A673 (cell line): ENCODE measurements at regions not wholly inside any gene's neighbourhood (a gene's known extent, or its start where the extent isn't known, plus 50 kb on each side); places are given as distances from the start of the nearest gene placed in this dataset.
"Not testable (repeated sequence)": the region's sequence is repeated elsewhere in the genome, so short reads cannot be mapped to it uniquely, and the experiment has no call there.

ENCODE experiments used
- BruUV-seq: library from RNA; stranded (reverse); fragments of 400-500 nt; replicated peaks from 2 replicates; lab custom pipeline; 2021; lab: Mats Ljungman, UMichigan
- CTCF ChIA-PET: fragments of 300-600 bp; sonication (Branson Sonifier 250); formaldehyde crosslinking; loops from one replicate; lab custom pipeline; 2022; ENCODE audit warnings: antibody characterized with exemption; lab: Charles Lee
- POLR2A ChIA-PET: fragments of 300-600 bp; sonication (Branson Sonifier 250); formaldehyde crosslinking; loops from one replicate; lab custom pipeline; 2022; ENCODE audit warnings: antibody characterized with exemption; ENCODE audit not compliant: low non-redundant PET; lab: Charles Lee
- DNase-seq: peaks from one replicate; pipeline ENCODE4 v3.0.0-alpha.2; 2015; ENCODE audit warnings: low spot score
- H3K27ac ChIP-seq: fragments of 200-600 bp; sonication (generic); 2 replicates; pipeline ENCODE4 v1.5.1; 2016; ENCODE audit warnings: mixed run types, low read depth, mild to moderate bottlenecking, mixed read lengths, antibody characterized with exemption, low read length; ENCODE audit not compliant: poor library complexity, severe bottlenecking
- H3K27me3 ChIP-seq: fragments of 200-600 bp; sonication (generic); replicated peaks from 2 replicates; pipeline ENCODE4 v1.6.1; 2017; ENCODE audit warnings: mixed run types, low read depth, mild to moderate bottlenecking, mixed read lengths, antibody characterized with exemption, low read length; ENCODE audit not compliant: insufficient read depth, poor library complexity
- H3K36me3 ChIP-seq: fragments of 200-600 bp; sonication (generic); 2 replicates; pipeline ENCODE4 v1.6.1; 2016; ENCODE audit warnings: mixed run types, mild to moderate bottlenecking, mixed read lengths, antibody characterized with exemption, low read length; ENCODE audit not compliant: insufficient read depth, poor library complexity, severe bottlenecking
- H3K4me1 ChIP-seq: fragments of 200-600 bp; sonication (generic); 2 replicates; pipeline ENCODE4 v1.6.1; 2017; ENCODE audit warnings: mixed run types, mild to moderate bottlenecking, mixed read lengths, antibody characterized with exemption, low read length; ENCODE audit not compliant: insufficient read depth, poor library complexity, severe bottlenecking
- H3K4me3 ChIP-seq: fragments of 200-600 bp; sonication (generic); 2 replicates; pipeline ENCODE4 v1.5.1; 2016; ENCODE audit warnings: low read depth, mixed run types, mild to moderate bottlenecking, mixed read lengths, low read length; ENCODE audit not compliant: poor library complexity, severe bottlenecking
- H3K9me3 ChIP-seq: fragments of 200-600 bp; sonication (generic); 2 replicates; pipeline ENCODE4 v1.6.1; 2016; ENCODE audit warnings: mixed run types, low read depth, mild to moderate bottlenecking, mixed read lengths, antibody characterized with exemption, low read length; ENCODE audit not compliant: poor library complexity, severe bottlenecking
- CTCF ChIP-seq: fragments of 300-800, 200-600 bp; sonication (generic); conservative IDR thresholded peaks from 2 replicates; pipeline ENCODE4 v1.5.1; 2017; ENCODE audit warnings: low read depth, mild to moderate bottlenecking, antibody characterized with exemption, low read length, moderate library complexity, mixed read lengths
- EZH2 ChIP-seq: fragments of 200-600 bp; sonication (generic); IDR thresholded peaks from 2 replicates; pipeline ENCODE4 v1.6.1; 2017; ENCODE audit warnings: borderline replicate concordance, low read depth, mild to moderate bottlenecking, mixed read lengths, antibody characterized with exemption, low read length; ENCODE audit not compliant: poor library complexity, severe bottlenecking
- intact Hi-C: fragments of 100-400 bp; cut with micrococcal nuclease; formaldehyde crosslinking; loops from one replicate; pipeline ENCODE4 v1.10.0; 2022; ENCODE audit not compliant: unreplicated experiment

DNA sequence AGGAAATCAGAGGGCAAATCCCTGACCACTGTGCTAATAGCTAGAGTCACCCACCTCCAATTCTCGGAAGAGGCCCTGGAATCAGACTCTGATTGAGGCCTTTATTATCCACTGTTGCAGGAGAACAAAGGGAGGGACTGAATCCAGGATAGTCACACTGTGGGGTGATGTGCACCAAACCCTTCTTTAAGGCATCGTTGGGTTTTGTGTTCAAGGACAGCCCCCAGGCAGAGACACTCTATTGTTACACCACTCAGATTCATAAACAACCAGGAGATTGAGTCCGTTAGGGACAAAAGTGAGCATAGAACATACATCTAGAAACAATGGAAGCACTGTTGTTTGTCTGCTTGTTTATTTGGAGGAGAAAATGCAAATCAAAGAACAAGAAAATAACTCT is 124.6 kb upstream of the TBCA start:
- no peak overlapping the region for H3K27ac ChIP-seq
- no peak for DNase-seq
- ChIA-PET CTCF (no interaction called here), POLR2A (no interaction called here)
- TF ChIP-seq EZH2 (no peak), CTCF (no peak)
- peaks cover 8% of the 10 kb centered on the region for H3K27me3 ChIP-seq
- no peaks in the 10 kb centered on the region for H3K4me1 ChIP-seq
- H3K9me3 ChIP-seq: no peaks in the 10 kb centered on the region
- no peak overlapping the region for H3K4me3 ChIP-seq
- BruUV-seq: no TSS peak
- intact Hi-C loops: no loop called here
- no peaks in the 10 kb centered on the region for H3K36me3 ChIP-seq

DNA sequence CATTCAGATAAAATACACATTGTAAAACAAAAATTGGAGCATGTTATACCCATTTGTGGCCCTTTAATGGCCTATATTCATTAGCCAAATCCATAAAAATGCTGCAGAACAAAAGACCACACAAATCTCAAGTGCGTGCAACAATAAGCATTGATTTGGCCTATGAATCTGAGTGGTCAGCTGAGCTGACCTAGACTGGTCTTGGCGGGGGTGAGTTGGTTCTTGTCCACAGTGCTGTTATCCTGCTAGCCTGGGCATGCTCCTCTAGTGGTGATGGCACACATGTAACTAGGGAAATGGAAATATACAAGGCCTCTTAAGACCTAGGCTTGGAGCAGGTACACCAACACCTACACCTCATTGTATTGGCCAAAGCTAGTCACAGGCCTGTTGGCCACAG is 122.2 kb upstream of the TBCA start:
- H3K27ac ChIP-seq: no peak overlapping the region
- no peaks in the 10 kb centered on the region for H3K27me3 ChIP-seq
- DNase-seq: no peak
- ChIA-PET POLR2A (no interaction called here), CTCF (no interaction called here)
- BruUV-seq: no TSS peak
- H3K4me1 ChIP-seq: no peaks in the 10 kb centered on the region
- intact Hi-C loops: no loop called here
- TF ChIP-seq EZH2: no peak
- TF ChIP-seq CTCF: no peak
- no peaks in the 10 kb centered on the region for H3K36me3 ChIP-seq
- H3K9me3 ChIP-seq: no peaks in the 10 kb centered on the region
- H3K4me3 ChIP-seq: no peak overlapping the region

- H3K9me3 ChIP-seq: no peaks in the 10 kb centered on the region
- no peaks in the 10 kb centered on the region for H3K27me3 ChIP-seq
- no peak for DNase-seq
- H3K27ac ChIP-seq: no peak overlapping the region
- no TSS peak for BruUV-seq
- intact Hi-C loops: no loop called here
- H3K36me3 ChIP-seq: no peaks in the 10 kb centered on the region
- ChIA-PET POLR2A (no interaction called here), CTCF (no interaction called here)
- no peak overlapping the region for H3K4me3 ChIP-seq
- TF ChIP-seq EZH2 (no peak), CTCF (no peak)
- no peaks in the 10 kb centered on the region for H3K4me1 ChIP-seq
These were observed 120.2 kb upstream of the TBCA start for GRCh38 chr5:77896338-77896737.

GRCh38 chr5:77894103-77894502 is 118.0 kb upstream of the TBCA start:
- CTCF ChIA-PET, H3K4me3 ChIP-seq, BruUV-seq, H3K36me3 ChIP-seq, H3K27me3 ChIP-seq, DNase-seq, POLR2A ChIA-PET, H3K4me1 ChIP-seq, H3K9me3 ChIP-seq, intact Hi-C loops, H3K27ac ChIP-seq: not testable (repeated sequence)
